AG09309 (cell line): ENCODE measurements at regions not wholly inside any gene's neighbourhood (a gene's known extent, or its start where the extent isn't known, plus 50 kb on each side); places are given as distances from the start of the nearest gene placed in this dataset.

ENCODE experiments used
- DNase-seq: peaks from one replicate; pipeline ENCODE4 v3.0.0-alpha.2; 2010; ENCODE audit warnings: low read depth
- H3K4me3 ChIP-seq: 2 replicates; pipeline ENCODE4 v1.5.1; 2011; ENCODE audit warnings: mild to moderate bottlenecking, low read depth, low read length, moderate library complexity; ENCODE audit not compliant: control insufficient read depth
- CTCF ChIP-seq: IDR thresholded peaks from 2 replicates; pipeline ENCODE4 v1.5.1; 2011; ENCODE audit warnings: mild to moderate bottlenecking, low read depth, low read length, inconsistent platforms; ENCODE audit not compliant: insufficient read depth, control insufficient read depth; ENCODE audit errors: missing control alignments

DNA sequence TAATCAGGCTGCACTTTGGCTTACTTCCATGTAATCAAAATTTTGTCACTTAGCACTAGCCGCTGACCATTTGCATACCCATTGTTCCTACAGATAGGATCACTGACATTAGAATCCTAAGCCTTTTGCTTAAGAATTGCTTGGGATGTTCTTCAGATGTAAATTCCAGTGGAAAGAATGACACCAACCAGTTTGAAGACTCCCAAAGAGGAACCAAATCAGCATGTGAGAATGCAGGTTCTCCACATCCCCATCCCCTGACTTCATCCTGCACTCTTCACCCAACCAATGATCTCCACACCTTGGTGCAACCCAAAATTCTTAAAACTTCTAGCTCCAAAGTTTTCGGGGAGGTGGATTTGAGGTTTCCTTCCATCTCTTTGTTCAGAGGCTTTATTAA is 345.6 kb downstream of the GPAM start:
- TF ChIP-seq CTCF = no peak
- H3K4me3 ChIP-seq = no peak overlapping the region
- no peak for DNase-seq

- H3K4me3 ChIP-seq = no peak overlapping the region
- DNase-seq = no peak
- TF ChIP-seq CTCF = no peak
Measured at GRCh38 chr10:111840546-111840945, 343.0 kb downstream of the GPAM start.

DNA sequence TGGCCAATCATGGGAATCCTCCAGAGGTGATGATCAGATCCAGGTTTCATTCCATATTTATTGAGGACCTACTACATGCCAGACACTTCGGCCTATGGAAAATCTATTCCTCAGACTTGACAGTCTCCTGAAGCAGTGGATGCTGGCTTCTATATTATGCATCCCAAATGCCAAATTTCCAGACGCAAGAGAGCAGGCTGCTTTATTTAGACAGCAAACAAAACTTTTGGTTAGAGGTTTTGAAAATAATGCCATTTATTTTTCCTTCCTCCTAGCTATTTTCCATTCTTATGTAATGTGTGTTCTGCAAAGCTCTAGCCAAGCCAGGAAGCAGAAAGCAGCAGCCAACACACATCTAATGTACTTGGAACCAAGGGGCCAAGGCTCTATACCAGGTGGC is 330.8 kb downstream of the GPAM start:
- H3K4me3 ChIP-seq = no peak overlapping the region
- DNase-seq = no peak

DNA sequence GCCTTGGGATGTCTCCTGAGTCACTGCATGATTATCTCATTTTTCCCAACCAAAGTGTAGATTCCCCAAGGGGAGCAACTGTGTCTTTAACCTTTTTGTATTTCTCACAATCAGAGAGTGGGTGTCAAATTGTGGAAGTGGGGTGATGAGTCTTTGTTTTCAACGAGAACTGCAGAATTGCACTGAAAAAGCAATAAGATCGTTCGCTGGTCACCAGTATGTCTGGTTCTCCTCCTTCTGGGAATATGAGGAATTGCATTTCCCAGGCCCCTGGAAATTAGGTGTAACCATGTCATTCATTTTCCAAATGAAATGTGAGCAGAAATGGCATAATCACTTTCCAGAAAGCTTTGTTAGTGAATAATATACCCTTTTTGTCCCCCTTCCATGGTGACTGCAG is 326.9 kb downstream of the GPAM start:
- DNase-seq = no peak
- peak; percentile 20 for TF ChIP-seq CTCF
- no peak overlapping the region for H3K4me3 ChIP-seq

More for the DNA sequence above, 330.8 kb downstream of the GPAM start:
- no peak for TF ChIP-seq CTCF

DNA sequence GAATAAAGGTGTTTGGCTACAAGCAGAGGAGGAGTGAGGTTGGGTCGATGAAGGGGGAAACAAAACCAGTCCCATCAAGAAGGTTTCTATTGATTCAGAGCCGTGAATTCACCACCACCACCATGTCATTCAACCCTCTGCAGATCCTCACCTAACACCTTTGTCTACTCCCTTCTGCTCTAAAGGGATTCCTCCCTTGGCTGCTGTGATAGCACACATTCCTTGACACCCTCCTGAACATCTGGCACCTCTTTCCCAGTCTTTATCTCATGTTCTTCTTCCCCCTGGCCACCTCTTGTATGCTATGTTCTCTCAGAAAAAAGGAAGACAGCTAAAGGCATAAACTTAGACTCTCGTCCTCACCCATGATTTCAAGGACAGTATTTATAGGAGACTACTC is 318.0 kb downstream of the GPAM start:
- TF ChIP-seq CTCF = no peak

GRCh38 chr10:111871458-111871857 is 312.1 kb downstream of the GPAM start:
- no peak for TF ChIP-seq CTCF
- no peak for DNase-seq
- no peak overlapping the region for H3K4me3 ChIP-seq

More for the DNA sequence above, 318.0 kb downstream of the GPAM start:
- no peak for DNase-seq
- H3K4me3 ChIP-seq = no peak overlapping the region

GRCh38 chr10:111872591-111872990 is 311.0 kb downstream of the GPAM start:
- DNase-seq = no peak
- no peak overlapping the region for H3K4me3 ChIP-seq
- TF ChIP-seq CTCF = no peak
